ENCODE measurements at regions not wholly inside any gene's neighbourhood (a gene's known extent, or its start where the extent isn't known, plus 50 kb on each side); places are given as distances from the start of the nearest gene placed in this dataset.

GRCh38 chr16:55000595-55000994 lies 69.9 kb downstream of the IRX5 start:
- no peaks in the 10 kb centered on the region for H3K36me3 ChIP-seq (ENCODE audit: low read depth)
- POLR2A ChIA-PET (ENCODE audit: unreplicated experiment), result no interaction called here
- DNase-seq, result peak in 1 of 2 experiments; percentile 60
- H3K9me2 ChIP-seq (ENCODE audit: insufficient read depth), result no peaks in the 10 kb centered on the region
- intact Hi-C loops (cut with micrococcal nuclease; ENCODE audit: unreplicated experiment), result no loop called here
- BruUV-seq (replicated peaks), result no TSS peak
- H3K4me3 ChIP-seq, result no peak overlapping the region
- H2AFZ ChIP-seq, result no peak overlapping the region
- CTCF ChIA-PET, result no interaction called here
- TF ChIP-seq EZH2 (IDR thresholded peaks at IDR 0.05; ENCODE audit: low read depth) (no peak), CTCF (conservative IDR thresholded peaks at IDR 0.05) (no peak)
- H3K79me2 ChIP-seq (ENCODE audit: low read depth), result no peaks in the 10 kb centered on the region
- H4K20me1 ChIP-seq (ENCODE audit: insufficient read depth), result no peaks in the 10 kb centered on the region
- H3F3A ChIP-seq (ENCODE audit: insufficient read depth, low read depth), result peaks cover 6% of the 10 kb centered on the region; the same call in 1 of the 2 replicates
- H3K4me2 ChIP-seq, result peak overlapping the region; percentile 21
- no peaks in the 10 kb centered on the region for H3K27me3 ChIP-seq (ENCODE audit: insufficient read depth, low read depth)
- H3K9me3 ChIP-seq (ENCODE audit: insufficient read depth, low read depth), result no peaks in the 10 kb centered on the region
- H3K27ac ChIP-seq, result no peak overlapping the region
- H3K4me1 ChIP-seq (replicated peaks; ENCODE audit: insufficient read depth), result peaks cover 24% of the 10 kb centered on the region

- CTCF ChIA-PET, result no interaction called here
- peaks cover 6% of the 10 kb centered on the region; the same call in 1 of the 2 replicates for H3F3A ChIP-seq (ENCODE audit: insufficient read depth, low read depth)
- no TSS peak for BruUV-seq (replicated peaks)
Observed at GRCh38 chr16:55001931-55002330, 71.3 kb downstream of the IRX5 start.

GRCh38 chr16:55002419-55002818 lies 71.8 kb downstream of the IRX5 start:
- no peaks in the 10 kb centered on the region for H3K27me3 ChIP-seq (ENCODE audit: insufficient read depth, low read depth)
- DNase-seq, result no peak
- no peaks in the 10 kb centered on the region for H3K9me2 ChIP-seq (ENCODE audit: insufficient read depth)
- ChIA-PET POLR2A (ENCODE audit: unreplicated experiment) (no interaction called here), CTCF (no interaction called here)
- H3K79me2 ChIP-seq (ENCODE audit: low read depth), result no peaks in the 10 kb centered on the region
- TF ChIP-seq EZH2 (IDR thresholded peaks at IDR 0.05; ENCODE audit: low read depth) (no peak), CTCF (conservative IDR thresholded peaks at IDR 0.05) (no peak)
- H4K20me1 ChIP-seq (ENCODE audit: insufficient read depth), result no peaks in the 10 kb centered on the region
- H3K27ac ChIP-seq, result no peak overlapping the region
- no TSS peak for BruUV-seq (replicated peaks)
- H2AFZ ChIP-seq, result no peak overlapping the region
- intact Hi-C loops (cut with micrococcal nuclease; ENCODE audit: unreplicated experiment), result no loop called here
- H3K9me3 ChIP-seq (ENCODE audit: insufficient read depth, low read depth), result no peaks in the 10 kb centered on the region
- no peak overlapping the region for H3K4me3 ChIP-seq
- no peak overlapping the region for H3K4me2 ChIP-seq
- H3K36me3 ChIP-seq (ENCODE audit: low read depth), result no peaks in the 10 kb centered on the region
- H3F3A ChIP-seq (ENCODE audit: insufficient read depth, low read depth), result peaks cover 6% of the 10 kb centered on the region; the same call in 1 of the 2 replicates
- peaks cover 24% of the 10 kb centered on the region for H3K4me1 ChIP-seq (replicated peaks; ENCODE audit: insufficient read depth)

More at GRCh38 chr16:55001931-55002330, 71.3 kb downstream of the IRX5 start:
- H3K9me3 ChIP-seq (ENCODE audit: insufficient read depth, low read depth), result no peaks in the 10 kb centered on the region
- no peak for TF ChIP-seq EZH2 (IDR thresholded peaks at IDR 0.05; ENCODE audit: low read depth)
- intact Hi-C loops (cut with micrococcal nuclease; ENCODE audit: unreplicated experiment), result no loop called here
- no peaks in the 10 kb centered on the region for H4K20me1 ChIP-seq (ENCODE audit: insufficient read depth)
- H3K9me2 ChIP-seq (ENCODE audit: insufficient read depth), result no peaks in the 10 kb centered on the region
- no peak overlapping the region for H3K4me2 ChIP-seq
- no peaks in the 10 kb centered on the region for H3K27me3 ChIP-seq (ENCODE audit: insufficient read depth, low read depth)
- H2AFZ ChIP-seq, result no peak overlapping the region
- no peak overlapping the region for H3K4me3 ChIP-seq
- POLR2A ChIA-PET (ENCODE audit: unreplicated experiment), result no interaction called here
- H3K27ac ChIP-seq, result no peak overlapping the region
- peaks cover 24% of the 10 kb centered on the region for H3K4me1 ChIP-seq (replicated peaks; ENCODE audit: insufficient read depth)
- H3K79me2 ChIP-seq (ENCODE audit: low read depth), result no peaks in the 10 kb centered on the region
- no peaks in the 10 kb centered on the region for H3K36me3 ChIP-seq (ENCODE audit: low read depth)
- DNase-seq, result no peak

GRCh38 chr16:55003306-55003705 lies 72.6 kb downstream of the IRX5 start:
- no peaks in the 10 kb centered on the region for H3K9me2 ChIP-seq (ENCODE audit: insufficient read depth)
- no TSS peak for BruUV-seq (replicated peaks)
- ChIA-PET POLR2A (ENCODE audit: unreplicated experiment) (no interaction called here), CTCF (no interaction called here)
- H3K27ac ChIP-seq, result no peak overlapping the region
- H3K9me3 ChIP-seq (ENCODE audit: insufficient read depth, low read depth), result no peaks in the 10 kb centered on the region
- H3F3A ChIP-seq (ENCODE audit: insufficient read depth, low read depth), result peaks cover 6% of the 10 kb centered on the region; the same call in 1 of the 2 replicates
- no peak overlapping the region for H2AFZ ChIP-seq
- TF ChIP-seq CTCF (conservative IDR thresholded peaks at IDR 0.05) (no peak), EZH2 (IDR thresholded peaks at IDR 0.05; ENCODE audit: low read depth) (no peak)
- peaks cover 24% of the 10 kb centered on the region for H3K4me1 ChIP-seq (replicated peaks; ENCODE audit: insufficient read depth)
- no peaks in the 10 kb centered on the region for H4K20me1 ChIP-seq (ENCODE audit: insufficient read depth)
- H3K4me2 ChIP-seq, result no peak overlapping the region
- no peaks in the 10 kb centered on the region for H3K27me3 ChIP-seq (ENCODE audit: insufficient read depth, low read depth)
- no peaks in the 10 kb centered on the region for H3K79me2 ChIP-seq (ENCODE audit: low read depth)
- intact Hi-C loops (cut with micrococcal nuclease; ENCODE audit: unreplicated experiment), result no loop called here
- no peaks in the 10 kb centered on the region for H3K36me3 ChIP-seq (ENCODE audit: low read depth)
- no peak overlapping the region for H3K4me3 ChIP-seq
- no peak for DNase-seq
